Transverse colon (tissue), 4 donors: ENCODE measurements at regions not wholly inside any gene's neighbourhood (a gene's known extent, or its start where the extent isn't known, plus 50 kb on each side); places are given as distances from the start of the nearest gene placed in this dataset.

Source experiments
- DNase-seq: peaks from one replicate; pipeline ENCODE4 v3.0.0-alpha.2; 2019
- H3K27ac ChIP-seq, 4 donors: fragments of 200-600 bp; sonication (generic); 2 replicates each; pipeline ENCODE4 v1.5.1; 2016 to 2018; ENCODE audit warnings: inconsistent platforms in 4 of 4
- H3K27me3 ChIP-seq: fragments of 200-600 bp; sonication (generic); 2 replicates; pipeline ENCODE4 v1.5.1; 2017; ENCODE audit warnings: inconsistent platforms
- H3K36me3 ChIP-seq, 4 donors: fragments of 200-600 bp; sonication (generic); 2 replicates each; pipeline ENCODE4 v1.5.1; 2017 to 2019; ENCODE audit warnings: inconsistent platforms in 4 of 4
- H3K4me1 ChIP-seq, 4 donors: fragments of 200-600 bp; sonication (generic); 2 replicates each; pipeline ENCODE4 v1.5.1; 2017 to 2020; ENCODE audit warnings: inconsistent platforms in 4 of 4
- H3K4me3 ChIP-seq, 4 donors: fragments of 200-600 bp; sonication (generic); 1 replicate in 1 of 4; 2 replicates in 3 of 4; pipeline versions ENCODE4 v1.5.1 to v1.6.1; 2017 to 2019; ENCODE audit warnings: inconsistent platforms in 4 of 4
- H3K9me3 ChIP-seq, 2 donors: fragments of 200-600 bp; sonication (generic); 2 replicates each; pipeline ENCODE4 v1.5.1; 2017 to 2019; ENCODE audit warnings: inconsistent platforms in 2 of 2
- CTCF ChIP-seq, 5 experiments: fragments of 200-600 bp in 3 of 5; fragments of 450-650 bp in 2 of 5; sonication (generic) in 3 of 5; IDR thresholded peaks; 1 replicate in 2 of 5; 2 replicates in 3 of 5; pipeline ENCODE4 v1.5.1; 2016 to 2017; ENCODE audit warnings: antibody characterized with exemption in 5 of 5, inconsistent platforms in 3 of 5, mild to moderate bottlenecking in 2 of 5, moderate library complexity in 1 of 5
- EP300 ChIP-seq: sonication (generic); formaldehyde crosslinking; IDR thresholded peaks from one replicate; pipeline ENCODE4 v1.6.1; 2017; ENCODE audit warnings: antibody characterized with exemption, low read depth
- POLR2A ChIP-seq: fragments of 450-650 bp; IDR thresholded peaks from one replicate; pipeline ENCODE4 v1.6.1; 2016; ENCODE audit warnings: antibody characterized with exemption, mild to moderate bottlenecking, moderate library complexity
- POLR2AphosphoS5 ChIP-seq, 3 donors: sonication (generic); formaldehyde crosslinking; IDR thresholded peaks; one replicate each; pipeline ENCODE4 v1.6.1; 2016; ENCODE audit warnings: antibody characterized with exemption in 3 of 3
- WGBS, 2 donors: methylation state at CpG; one replicate each; pipeline ENCODE4 v1.1.5; 2018; ENCODE audit warnings: low coverage in 1 of 2; 5-methylcytosine and 5-hydroxymethylcytosine counted together
- in situ Hi-C, 4 donors: fragments of 200-750 bp; cut with MboI; loops; one replicate each; pipeline versions ENCODE4 v1.15.0 to v1.15.1; 2017; ENCODE audit warnings: low sequenced_read_pairs in 3 of 4, low pct_ligation_motif_present in 1 of 4, low pct_unique_long_range_greater_than_20kb in 1 of 4
- intact Hi-C: fragments of 100-400 bp; cut with DNase I; formaldehyde crosslinking; loops from one replicate; pipeline ENCODE4 v1.15.1; 2023; ENCODE audit warnings: low total_unique reads

- DNase-seq, result no peak
- 74 to 75% methylated on average over 4 of the region's 4 CpGs for WGBS, 2 donors
- Histone ChIP-seq H3K4me1 (no peaks in the 10 kb centered on the region), H3K9me3 (no peaks in the 10 kb centered on the region), H3K4me3 (no peak overlapping the region), H3K27me3 (no peaks in the 10 kb centered on the region), H3K27ac (no peak overlapping the region), H3K36me3 (no peaks in the 10 kb centered on the region)
- intact Hi-C loops (no loop called here), in situ Hi-C loops (no loop called here)
- TF ChIP-seq POLR2A (no peak), POLR2AphosphoS5 (IDR thresholded peaks at IDR 0.05) (no peak), CTCF (IDR thresholded peaks at IDR 0.05) (no peak), EP300 (no peak)
Measured at GRCh38 chr22:47645450-47645914, 883.0 kb downstream of the TBC1D22A start.

DNA sequence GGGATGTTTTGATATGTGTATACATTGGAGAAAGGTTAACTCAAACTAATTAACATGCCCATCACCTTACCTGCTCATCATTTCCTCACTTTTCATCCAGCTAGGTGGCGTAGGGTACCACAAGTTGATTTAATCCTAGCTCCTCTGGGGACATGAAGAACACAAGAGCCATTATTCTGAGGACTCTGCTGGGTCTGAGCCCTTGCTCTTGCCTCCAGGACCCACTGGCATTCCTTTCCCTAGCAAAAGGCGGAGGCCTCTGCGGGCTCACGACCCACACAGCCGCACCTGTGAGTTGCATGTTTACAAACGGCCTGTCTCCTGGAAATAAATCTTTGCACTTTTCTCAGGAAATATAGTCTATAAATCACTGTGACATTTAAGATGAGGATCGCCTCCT lies 871.9 kb downstream of the TBC1D22A start:
- H3K36me3 ChIP-seq, result no peaks in the 10 kb centered on the region
- WGBS, 2 donors, result 15 to 50% methylated on average over 1 to 7 of the region's 7 CpGs
- H3K4me3 ChIP-seq, result no peak overlapping the region
- H3K4me1 ChIP-seq, result no peaks in the 10 kb centered on the region
- intact Hi-C loops, result no loop called here
- TF ChIP-seq EP300 (no peak), POLR2AphosphoS5 (IDR thresholded peaks at IDR 0.05) (no peak), CTCF (IDR thresholded peaks at IDR 0.05) (no peak), POLR2A (no peak)
- peaks cover 9% of the 10 kb centered on the region for H3K27me3 ChIP-seq
- DNase-seq, result no peak
- H3K27ac ChIP-seq, result no peak overlapping the region
- H3K9me3 ChIP-seq, result no peaks in the 10 kb centered on the region
- in situ Hi-C loops, result no loop called here

- Histone ChIP-seq H3K4me3 (no peak overlapping the region), H3K27ac (no peak overlapping the region), H3K9me3 (no peaks in the 10 kb centered on the region), H3K4me1 (no peaks in the 10 kb centered on the region), H3K36me3 (no peaks in the 10 kb centered on the region), H3K27me3 (peaks cover 9% of the 10 kb centered on the region)
- TF ChIP-seq CTCF (IDR thresholded peaks at IDR 0.05) (no peak), POLR2AphosphoS5 (IDR thresholded peaks at IDR 0.05) (no peak), POLR2A (no peak), EP300 (no peak)
- in situ Hi-C loops, result no loop called here
- intact Hi-C loops, result no loop called here
- WGBS, 2 donors, result 89 to 100% methylated on average over 3 to 6 of the region's 6 CpGs
- no peak for DNase-seq
Measured at GRCh38 chr22:47633111-47633510, 870.7 kb downstream of the TBC1D22A start.

DNA sequence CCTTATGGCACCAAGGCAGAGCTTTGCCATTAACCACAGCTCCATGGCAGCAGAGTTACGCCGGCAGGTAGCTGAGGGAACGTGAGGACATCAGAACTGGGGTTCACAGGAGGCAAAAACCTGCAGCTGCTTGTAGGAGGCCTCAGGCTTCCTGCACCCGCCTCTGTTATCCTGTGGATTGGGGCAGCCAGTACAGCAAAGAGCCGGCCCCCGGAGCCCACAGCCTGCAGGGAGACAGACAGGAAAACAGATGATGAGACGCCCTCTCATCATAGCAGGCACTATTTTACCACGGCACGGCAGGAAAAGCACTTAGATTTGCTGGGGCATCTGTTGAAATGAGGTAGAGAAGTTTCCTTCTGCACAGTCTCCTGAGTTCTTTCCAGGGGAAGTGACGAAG lies 870.3 kb downstream of the TBC1D22A start:
- no peaks in the 10 kb centered on the region for H3K4me1 ChIP-seq
- H3K4me3 ChIP-seq, result no peak overlapping the region
- H3K27me3 ChIP-seq, result peaks cover 9% of the 10 kb centered on the region
- H3K27ac ChIP-seq, result no peak overlapping the region
- no peak for TF ChIP-seq POLR2AphosphoS5 (IDR thresholded peaks at IDR 0.05)
- no peak for TF ChIP-seq EP300
- TF ChIP-seq CTCF (IDR thresholded peaks at IDR 0.05), result no peak
- no peak for TF ChIP-seq POLR2A
- in situ Hi-C loops, result no loop called here
- WGBS, 2 donors, result 56 to 70% methylated on average over 4 to 9 of the region's 10 CpGs
- DNase-seq, result no peak
- intact Hi-C loops, result no loop called here
- no peaks in the 10 kb centered on the region for H3K36me3 ChIP-seq
- H3K9me3 ChIP-seq, result no peaks in the 10 kb centered on the region
